RWPE2 (cell line): ENCODE measurements at regions not wholly inside any gene's neighbourhood (a gene's known extent, or its start where the extent isn't known, plus 50 kb on each side); places are given as distances from the start of the nearest gene placed in this dataset.

ENCODE experiments used
- ATAC-seq: fragments of 200-7000 bp; cut with Tn5 transposase; 3 replicates; pipeline ENCODE4 v1.9.1; 2021; ENCODE audit warnings: low read depth
- DNase-seq: peaks from one replicate; pipeline ENCODE4 v3.0.0-alpha.2; 2020; ENCODE audit warnings: low spot score
- H3K27ac ChIP-seq: fragments of 450-650 bp; 2 replicates; pipeline ENCODE4 v1.5.1; 2017; ENCODE audit warnings: mild to moderate bottlenecking; ENCODE audit not compliant: poor library complexity, severe bottlenecking
- H3K27me3 ChIP-seq: fragments of 250-450 bp; sonication (Bioruptor Pico); 2 replicates; pipeline ENCODE4 v1.5.1; 2021; ENCODE audit warnings: mild to moderate bottlenecking, moderate library complexity; ENCODE audit not compliant: insufficient read depth, poor library complexity, severe bottlenecking
- H3K36me3 ChIP-seq: fragments of 250-450 bp; sonication (Bioruptor Pico); 2 replicates; pipeline ENCODE4 v1.5.1; 2020; ENCODE audit warnings: low read depth, mild to moderate bottlenecking, moderate library complexity
- H3K4me1 ChIP-seq: fragments of 250-450 bp; sonication (Bioruptor Pico); 2 replicates; pipeline ENCODE4 v1.5.1; 2021; ENCODE audit warnings: mild to moderate bottlenecking, moderate library complexity; ENCODE audit not compliant: insufficient read depth, poor library complexity, severe bottlenecking
- H3K4me3 ChIP-seq: fragments of 250-450 bp; sonication (Bioruptor Pico); 2 replicates; pipeline ENCODE4 v1.5.1; 2021; ENCODE audit warnings: mild to moderate bottlenecking, moderate library complexity; ENCODE audit not compliant: severe bottlenecking
- H3K9me3 ChIP-seq: fragments of 250-450 bp; sonication (Bioruptor Pico); 2 replicates; pipeline ENCODE4 v1.5.1; 2021; ENCODE audit warnings: mild to moderate bottlenecking, moderate library complexity; ENCODE audit not compliant: severe bottlenecking
- TF ChIP-seq, protein P1 (sequence below): fragments of 450-650 bp; IDR thresholded peaks from one replicate; pipeline ENCODE4 v1.5.1; 2017; ENCODE audit warnings: mild to moderate bottlenecking, moderate library complexity; ENCODE audit not compliant: poor library complexity, severe bottlenecking

DNA sequence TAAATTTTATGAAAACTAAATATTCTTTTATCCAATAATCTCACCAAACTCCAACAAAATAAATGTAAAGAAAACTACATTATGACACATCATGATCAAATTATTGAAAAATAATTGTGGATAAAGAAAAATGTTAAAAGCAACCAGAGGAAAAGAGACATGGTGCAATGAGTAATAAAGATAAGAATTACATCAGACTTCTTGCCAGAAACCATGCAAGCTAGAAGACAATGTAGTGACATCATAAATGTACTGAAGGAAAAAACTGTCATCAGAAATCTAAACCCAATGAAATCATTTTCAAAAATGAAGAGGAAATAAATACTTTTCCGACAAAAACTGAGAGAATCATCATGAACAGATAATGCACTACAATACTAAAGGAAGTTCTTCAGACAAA lies 135.9 kb upstream of the EOLA2 start:
- no peak overlapping the region for H3K4me3 ChIP-seq
- DNase-seq: no peak
- no peaks in the 10 kb centered on the region for H3K27me3 ChIP-seq
- ATAC-seq: no peak
- no peaks in the 10 kb centered on the region for H3K9me3 ChIP-seq
- TF ChIP-seq, protein P1, sequence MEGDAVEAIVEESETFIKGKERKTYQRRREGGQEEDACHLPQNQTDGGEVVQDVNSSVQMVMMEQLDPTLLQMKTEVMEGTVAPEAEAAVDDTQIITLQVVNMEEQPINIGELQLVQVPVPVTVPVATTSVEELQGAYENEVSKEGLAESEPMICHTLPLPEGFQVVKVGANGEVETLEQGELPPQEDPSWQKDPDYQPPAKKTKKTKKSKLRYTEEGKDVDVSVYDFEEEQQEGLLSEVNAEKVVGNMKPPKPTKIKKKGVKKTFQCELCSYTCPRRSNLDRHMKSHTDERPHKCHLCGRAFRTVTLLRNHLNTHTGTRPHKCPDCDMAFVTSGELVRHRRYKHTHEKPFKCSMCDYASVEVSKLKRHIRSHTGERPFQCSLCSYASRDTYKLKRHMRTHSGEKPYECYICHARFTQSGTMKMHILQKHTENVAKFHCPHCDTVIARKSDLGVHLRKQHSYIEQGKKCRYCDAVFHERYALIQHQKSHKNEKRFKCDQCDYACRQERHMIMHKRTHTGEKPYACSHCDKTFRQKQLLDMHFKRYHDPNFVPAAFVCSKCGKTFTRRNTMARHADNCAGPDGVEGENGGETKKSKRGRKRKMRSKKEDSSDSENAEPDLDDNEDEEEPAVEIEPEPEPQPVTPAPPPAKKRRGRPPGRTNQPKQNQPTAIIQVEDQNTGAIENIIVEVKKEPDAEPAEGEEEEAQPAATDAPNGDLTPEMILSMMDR: no peak
- H3K27ac ChIP-seq: no peak overlapping the region
- H3K36me3 ChIP-seq: no peaks in the 10 kb centered on the region
- no peaks in the 10 kb centered on the region for H3K4me1 ChIP-seq

DNA sequence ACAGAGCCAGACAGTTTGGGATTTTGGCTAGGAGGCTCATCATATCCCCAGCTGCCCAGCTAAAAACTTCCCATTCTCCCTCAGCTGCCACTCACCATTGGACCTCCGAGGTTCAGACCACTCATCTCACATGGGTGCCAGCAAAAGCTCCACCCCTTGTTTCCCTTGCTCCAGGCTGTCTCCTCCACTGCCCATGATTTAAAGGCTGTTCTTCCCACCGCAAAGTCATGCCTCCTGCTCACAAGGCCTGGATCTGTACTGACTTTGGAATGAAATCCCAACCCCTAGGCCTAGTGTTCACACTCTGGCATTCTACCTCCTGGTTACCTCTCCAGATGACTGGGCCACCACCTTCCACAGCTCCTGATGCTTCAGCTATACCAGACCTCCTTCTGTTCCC lies 142.2 kb upstream of the EOLA2 start:
- TF ChIP-seq, protein P1: no peak
- DNase-seq: no peak

DNA sequence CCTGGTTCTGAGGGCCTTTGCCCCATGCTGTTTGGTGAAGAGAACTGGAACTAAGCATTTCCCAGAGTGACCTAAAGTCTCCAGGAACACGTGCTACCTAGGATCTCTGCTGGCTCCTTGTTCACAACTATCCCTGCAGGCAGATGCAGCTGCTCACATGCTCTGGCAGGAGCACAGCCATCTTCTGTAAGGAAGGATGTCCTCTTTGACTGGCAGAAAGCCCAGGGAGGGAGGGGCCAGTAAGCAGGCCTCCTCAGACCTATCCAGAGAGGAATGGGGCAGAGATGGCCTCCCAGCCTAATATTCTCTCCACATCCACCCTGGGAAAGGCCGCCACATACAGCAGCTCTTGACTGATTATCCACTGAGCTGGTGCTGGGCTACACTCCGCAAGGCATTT lies 142.8 kb upstream of the EOLA2 start:
- Histone ChIP-seq H3K27ac (no peak overlapping the region), H3K9me3 (no peaks in the 10 kb centered on the region), H3K36me3 (no peaks in the 10 kb centered on the region), H3K4me1 (peaks cover 15% of the 10 kb centered on the region), H3K27me3 (no peaks in the 10 kb centered on the region), H3K4me3 (no peak overlapping the region)
- ATAC-seq (no peak), DNase-seq (no peak)
- TF ChIP-seq, protein P1: no peak

More for the DNA sequence above, 142.2 kb upstream of the EOLA2 start:
- no peak for ATAC-seq
- no peaks in the 10 kb centered on the region for H3K36me3 ChIP-seq
- H3K4me3 ChIP-seq: no peak overlapping the region
- H3K27me3 ChIP-seq: no peaks in the 10 kb centered on the region
- H3K4me1 ChIP-seq: peaks cover 14% of the 10 kb centered on the region
- H3K9me3 ChIP-seq: no peaks in the 10 kb centered on the region
- H3K27ac ChIP-seq: no peak overlapping the region

DNA sequence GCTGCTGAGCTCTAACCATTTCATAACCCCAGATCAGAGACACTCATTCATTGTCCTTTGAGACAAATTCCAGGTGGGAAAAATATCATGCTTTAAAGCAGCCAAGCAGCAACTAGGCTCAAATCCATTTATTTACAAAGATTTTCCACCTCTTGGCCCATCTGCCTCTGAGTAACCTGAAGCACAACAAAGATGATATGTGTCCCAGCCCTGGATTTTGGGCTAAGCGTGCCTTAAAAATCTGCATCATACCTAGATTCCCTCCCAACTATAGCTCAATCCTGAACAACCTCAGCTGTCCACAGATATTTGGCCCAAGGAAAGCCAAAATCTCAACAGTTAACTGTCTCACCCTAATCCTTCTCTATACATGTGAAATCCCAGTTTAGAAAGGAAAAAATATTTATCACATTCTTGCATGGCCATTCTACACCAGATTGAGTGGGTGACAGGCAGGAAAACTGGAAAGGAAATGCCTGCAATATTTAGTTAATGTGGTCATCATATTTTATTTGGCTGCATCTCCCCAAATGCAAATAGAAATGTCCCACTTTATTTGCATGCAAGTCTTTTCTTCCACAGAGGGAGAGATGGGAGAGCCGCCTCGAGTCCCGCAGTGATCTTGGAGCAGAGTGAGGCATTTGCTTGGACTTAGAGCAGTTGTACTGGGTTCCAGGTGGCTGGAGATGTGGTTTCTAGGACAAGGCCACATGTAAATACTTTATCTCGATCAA lies 146.4 kb upstream of the EOLA2 start:
- TF ChIP-seq, protein P1: no peak
- Histone ChIP-seq H3K9me3 (no peaks in the 10 kb centered on the region), H3K4me3 (no peak overlapping the region), H3K36me3 (no peaks in the 10 kb centered on the region), H3K27ac (peak overlapping the region; percentile 76), H3K27me3 (no peaks in the 10 kb centered on the region), H3K4me1 (peaks cover 15% of the 10 kb centered on the region)
- ATAC-seq (peak; percentile 78), DNase-seq (no peak)

DNA sequence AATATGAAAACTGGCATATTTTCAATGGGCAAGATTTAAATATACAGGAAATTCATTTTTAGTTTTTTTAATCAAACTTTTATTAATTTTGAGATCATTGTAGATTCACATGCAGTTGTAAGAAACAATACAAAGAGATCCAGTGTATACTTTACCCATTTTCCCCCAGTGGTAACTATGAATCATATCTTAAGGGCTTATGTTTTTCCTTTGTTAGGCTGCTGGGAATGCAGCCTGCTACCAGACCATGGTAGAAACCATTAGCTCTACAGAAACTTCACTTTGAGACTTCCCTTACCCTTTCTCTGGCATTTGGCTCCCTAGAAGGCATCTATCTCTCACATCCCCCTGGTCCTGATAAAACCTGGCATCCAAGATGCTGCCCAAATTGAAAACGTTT lies 147.6 kb upstream of the EOLA2 start:
- Histone ChIP-seq H3K4me1 (peaks cover 15% of the 10 kb centered on the region), H3K9me3 (no peaks in the 10 kb centered on the region), H3K4me3 (no peak overlapping the region), H3K27ac (peak overlapping the region; percentile 76), H3K27me3 (no peaks in the 10 kb centered on the region), H3K36me3 (no peaks in the 10 kb centered on the region)
- ATAC-seq: peak; percentile 33; the same call in 1 of the 3 replicates
- TF ChIP-seq, protein P1: no peak
- DNase-seq: no peak
